Testis (tissue), 2 donors: ENCODE measurements at regions not wholly inside any gene's neighbourhood (a gene's known extent, or its start where the extent isn't known, plus 50 kb on each side); places are given as distances from the start of the nearest gene placed in this dataset.

ENCODE experiments used
- POLR2A ChIP-seq: fragments of 450-650 bp; IDR thresholded peaks from one replicate; pipeline ENCODE4 v1.6.1; 2017; ENCODE audit warnings: antibody characterized with exemption, mild to moderate bottlenecking, moderate library complexity
- TF ChIP-seq, protein P1 (sequence below), 3 experiments: fragments of 450-650 bp in 2 of 3; fragments of 200-600 bp in 1 of 3; sonication (generic) in 1 of 3; IDR thresholded peaks; one replicate each; pipeline ENCODE4 v1.5.1; 2016 to 2019; ENCODE audit warnings: antibody characterized with exemption in 3 of 3, mild to moderate bottlenecking in 2 of 3, moderate library complexity in 1 of 3

DNA sequence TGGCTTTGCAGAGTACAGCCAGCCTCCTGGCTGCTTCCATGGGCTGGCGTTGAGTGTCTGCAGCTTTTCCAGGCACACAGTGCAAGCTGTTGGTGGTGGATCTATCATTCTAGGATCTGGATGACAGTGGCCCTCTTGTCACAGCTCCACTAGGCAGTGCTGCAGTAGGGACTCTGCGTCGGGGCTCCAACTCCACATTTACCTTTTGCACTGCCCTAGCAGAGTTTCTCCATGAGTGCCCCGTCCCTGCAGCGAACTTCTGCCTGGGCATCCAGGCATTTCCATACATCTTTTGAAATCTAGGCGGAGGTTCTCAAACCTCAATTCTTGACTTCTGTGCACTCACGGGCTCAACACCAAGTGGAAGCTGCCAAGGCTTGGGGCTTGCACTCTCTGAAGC, 1697.3 kb upstream of the MIR17HG start:
- no peak for TF ChIP-seq POLR2A
- TF ChIP-seq, protein P1, sequence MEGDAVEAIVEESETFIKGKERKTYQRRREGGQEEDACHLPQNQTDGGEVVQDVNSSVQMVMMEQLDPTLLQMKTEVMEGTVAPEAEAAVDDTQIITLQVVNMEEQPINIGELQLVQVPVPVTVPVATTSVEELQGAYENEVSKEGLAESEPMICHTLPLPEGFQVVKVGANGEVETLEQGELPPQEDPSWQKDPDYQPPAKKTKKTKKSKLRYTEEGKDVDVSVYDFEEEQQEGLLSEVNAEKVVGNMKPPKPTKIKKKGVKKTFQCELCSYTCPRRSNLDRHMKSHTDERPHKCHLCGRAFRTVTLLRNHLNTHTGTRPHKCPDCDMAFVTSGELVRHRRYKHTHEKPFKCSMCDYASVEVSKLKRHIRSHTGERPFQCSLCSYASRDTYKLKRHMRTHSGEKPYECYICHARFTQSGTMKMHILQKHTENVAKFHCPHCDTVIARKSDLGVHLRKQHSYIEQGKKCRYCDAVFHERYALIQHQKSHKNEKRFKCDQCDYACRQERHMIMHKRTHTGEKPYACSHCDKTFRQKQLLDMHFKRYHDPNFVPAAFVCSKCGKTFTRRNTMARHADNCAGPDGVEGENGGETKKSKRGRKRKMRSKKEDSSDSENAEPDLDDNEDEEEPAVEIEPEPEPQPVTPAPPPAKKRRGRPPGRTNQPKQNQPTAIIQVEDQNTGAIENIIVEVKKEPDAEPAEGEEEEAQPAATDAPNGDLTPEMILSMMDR (IDR thresholded peaks at IDR 0.05): no peak
